Left lung (tissue), 4 donors: ENCODE measurements at regions not wholly inside any gene's neighbourhood (a gene's known extent, or its start where the extent isn't known, plus 50 kb on each side); places are given as distances from the start of the nearest gene placed in this dataset.

Source experiments
- ATAC-seq: fragments of 200-7000 bp; cut with Tn5 transposase; one replicate; pipeline ENCODE4 v1.9.1; 2020; ENCODE audit warnings: moderate library complexity
- DNase-seq, 4 donors: peaks; one replicate each; pipeline ENCODE4 v3.0.0-alpha.2; 2013 to 2020
- H3K27ac ChIP-seq, 2 donors: fragments of 200-600 bp; sonication (generic) in 1 of 2; one replicate each; pipeline versions ENCODE4 v1.5.0 to v1.8.0; 2020 to 2021
- H3K27me3 ChIP-seq, 2 donors: fragments of 200-600 bp; sonication (generic) in 1 of 2; one replicate each; pipeline versions ENCODE4 v1.5.0 to v1.8.0; 2020 to 2021
- H3K36me3 ChIP-seq, 2 donors: fragments of 200-600 bp; sonication (generic) in 1 of 2; one replicate each; pipeline versions ENCODE4 v1.5.0 to v1.8.0; 2020 to 2021
- H3K4me1 ChIP-seq, 2 donors: fragments of 200-600 bp; one replicate each; pipeline ENCODE4 v1.8.0; 2021
- H3K4me3 ChIP-seq, 2 donors: fragments of 200-600 bp; sonication (generic) in 1 of 2; one replicate each; pipeline versions ENCODE4 v1.5.0 to v1.8.0; 2020 to 2021; ENCODE audit warnings: mild to moderate bottlenecking in 1 of 2
- H3K9me3 ChIP-seq, 2 donors: fragments of 200-600 bp; sonication (generic) in 1 of 2; one replicate each; pipeline versions ENCODE4 v1.5.0 to v1.8.0; 2020 to 2021
- intact Hi-C, 2 donors: fragments of 100-400 bp; cut with DNase I; formaldehyde crosslinking; loops; one replicate each; pipeline versions ENCODE4 v1.11.2 to v1.14.2; 2022
- TF ChIP-seq, protein P1 (sequence below), 2 donors: fragments of 200-600 bp; sonication (generic) in 1 of 2; IDR thresholded peaks; one replicate each; pipeline versions ENCODE4 v1.5.0 to v1.8.0; 2021; ENCODE audit warnings: antibody characterized with exemption in 2 of 2
- donor health status: DM: no; HTN: yes; CAD: no.
- donor health status: DM: no; HTN: no; CAD: no.

DNA sequence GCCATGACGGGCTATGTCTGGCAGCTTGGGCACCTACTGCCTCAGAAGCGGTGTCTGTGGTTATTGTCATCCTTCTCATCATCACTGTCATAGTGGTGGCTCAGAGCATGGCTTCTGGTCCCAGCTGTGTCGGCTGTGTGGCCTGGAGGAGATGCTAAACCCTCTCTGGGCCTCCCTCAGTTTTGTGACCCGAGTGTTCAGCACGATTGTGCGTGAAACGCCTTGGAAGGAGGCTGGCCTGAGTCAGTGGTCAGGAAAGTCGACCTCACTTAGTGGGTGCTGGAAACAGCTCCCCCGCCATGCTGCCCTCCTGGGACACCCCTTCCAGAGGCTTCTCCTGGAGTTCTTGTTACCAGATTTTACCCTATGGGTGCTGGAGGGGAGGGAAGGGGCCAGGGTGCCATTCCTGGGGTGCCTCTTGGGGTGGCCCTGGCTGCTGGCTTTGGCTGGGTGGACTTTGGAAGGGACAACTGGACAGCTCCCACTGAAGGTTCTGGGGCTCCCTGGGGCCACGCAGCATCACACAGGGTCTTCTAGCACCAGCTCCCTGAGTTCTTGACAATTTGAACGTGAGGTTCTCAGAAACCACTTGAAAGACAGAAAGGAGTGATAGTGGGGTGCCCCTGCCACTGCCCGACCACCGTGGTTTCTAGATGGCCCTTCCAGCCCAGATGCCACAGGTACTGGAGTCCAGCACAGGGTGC is 226.5 kb upstream of the GSE1 start:
- no peaks in the 10 kb centered on the region for H3K36me3 ChIP-seq
- ATAC-seq = no peak
- intact Hi-C loops = no loop called here

DNA sequence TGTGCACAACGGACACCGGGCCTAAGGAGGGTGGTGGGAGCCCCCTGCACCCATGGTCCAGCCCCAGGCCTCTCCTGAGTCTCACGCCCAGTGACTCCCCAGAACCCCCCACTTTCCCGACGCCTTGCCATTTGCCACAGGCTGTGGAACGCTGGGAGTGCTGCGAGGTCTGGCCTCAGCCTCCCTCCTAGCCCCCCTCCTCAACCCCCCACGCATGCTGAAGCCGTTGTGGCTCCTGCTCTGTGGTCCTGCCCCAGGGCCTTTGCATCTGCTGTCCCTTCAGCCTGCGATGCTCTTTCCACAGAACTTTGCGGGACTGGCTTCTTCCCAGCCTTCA is 226.0 kb upstream of the GSE1 start:
- peak in 2 of 4 donors; percentile 25 to 60 for DNase-seq
- intact Hi-C loops = no loop called here
- ATAC-seq = no peak
- no peak overlapping the region for H3K4me3 ChIP-seq
- peaks cover 0 to 3% of the 10 kb centered on the region in 2 donors for H3K27me3 ChIP-seq
- H3K36me3 ChIP-seq = no peaks in the 10 kb centered on the region
- TF ChIP-seq, protein P1, sequence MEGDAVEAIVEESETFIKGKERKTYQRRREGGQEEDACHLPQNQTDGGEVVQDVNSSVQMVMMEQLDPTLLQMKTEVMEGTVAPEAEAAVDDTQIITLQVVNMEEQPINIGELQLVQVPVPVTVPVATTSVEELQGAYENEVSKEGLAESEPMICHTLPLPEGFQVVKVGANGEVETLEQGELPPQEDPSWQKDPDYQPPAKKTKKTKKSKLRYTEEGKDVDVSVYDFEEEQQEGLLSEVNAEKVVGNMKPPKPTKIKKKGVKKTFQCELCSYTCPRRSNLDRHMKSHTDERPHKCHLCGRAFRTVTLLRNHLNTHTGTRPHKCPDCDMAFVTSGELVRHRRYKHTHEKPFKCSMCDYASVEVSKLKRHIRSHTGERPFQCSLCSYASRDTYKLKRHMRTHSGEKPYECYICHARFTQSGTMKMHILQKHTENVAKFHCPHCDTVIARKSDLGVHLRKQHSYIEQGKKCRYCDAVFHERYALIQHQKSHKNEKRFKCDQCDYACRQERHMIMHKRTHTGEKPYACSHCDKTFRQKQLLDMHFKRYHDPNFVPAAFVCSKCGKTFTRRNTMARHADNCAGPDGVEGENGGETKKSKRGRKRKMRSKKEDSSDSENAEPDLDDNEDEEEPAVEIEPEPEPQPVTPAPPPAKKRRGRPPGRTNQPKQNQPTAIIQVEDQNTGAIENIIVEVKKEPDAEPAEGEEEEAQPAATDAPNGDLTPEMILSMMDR (IDR thresholded peaks at IDR 0.05) = no peak
- no peaks in the 10 kb centered on the region for H3K9me3 ChIP-seq
- H3K4me1 ChIP-seq = peaks cover 0 to 3% of the 10 kb centered on the region in 2 donors
- no peak overlapping the region for H3K27ac ChIP-seq

More for the DNA sequence above, 226.5 kb upstream of the GSE1 start:
- Histone ChIP-seq H3K4me3 (no peak overlapping the region), H3K9me3 (no peaks in the 10 kb centered on the region), H3K27me3 (peaks cover 0 to 8% of the 10 kb centered on the region in 2 donors), H3K4me1 (peaks cover 0 to 8% of the 10 kb centered on the region in 2 donors), H3K27ac (no peak overlapping the region)
- TF ChIP-seq, protein P1 (IDR thresholded peaks at IDR 0.05) = no peak
- DNase-seq = peak in 2 of 4 donors; percentile 13 to 37

DNA sequence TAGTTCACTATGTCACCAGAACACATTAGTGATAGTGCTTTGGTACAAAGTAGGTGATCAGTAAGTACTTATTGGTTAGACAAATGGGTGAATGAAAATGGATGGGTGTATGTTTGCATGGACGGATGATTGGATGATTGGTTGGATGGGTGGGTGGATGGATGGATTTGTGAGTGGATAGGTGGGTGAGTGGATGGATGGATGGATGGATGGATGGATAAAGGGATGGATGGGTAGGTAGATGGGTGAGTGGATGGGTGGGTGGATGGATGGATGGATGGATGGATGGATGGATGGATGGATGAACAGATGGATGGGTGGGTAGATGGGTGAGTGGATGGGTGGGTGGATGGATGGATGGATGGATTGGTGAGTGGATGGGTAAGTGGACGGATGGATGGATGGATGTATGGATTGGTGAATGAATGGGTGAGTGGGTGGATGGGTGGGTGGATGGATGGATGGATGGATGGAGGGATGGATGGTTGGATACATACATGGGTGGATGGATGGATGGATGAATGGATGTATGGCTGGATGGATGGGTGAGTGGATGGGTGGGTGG is 225.3 kb upstream of the GSE1 start:
- no peak overlapping the region for H3K27ac ChIP-seq
- TF ChIP-seq, protein P1 (IDR thresholded peaks at IDR 0.05) = no peak
- no peaks in the 10 kb centered on the region for H3K36me3 ChIP-seq

DNA sequence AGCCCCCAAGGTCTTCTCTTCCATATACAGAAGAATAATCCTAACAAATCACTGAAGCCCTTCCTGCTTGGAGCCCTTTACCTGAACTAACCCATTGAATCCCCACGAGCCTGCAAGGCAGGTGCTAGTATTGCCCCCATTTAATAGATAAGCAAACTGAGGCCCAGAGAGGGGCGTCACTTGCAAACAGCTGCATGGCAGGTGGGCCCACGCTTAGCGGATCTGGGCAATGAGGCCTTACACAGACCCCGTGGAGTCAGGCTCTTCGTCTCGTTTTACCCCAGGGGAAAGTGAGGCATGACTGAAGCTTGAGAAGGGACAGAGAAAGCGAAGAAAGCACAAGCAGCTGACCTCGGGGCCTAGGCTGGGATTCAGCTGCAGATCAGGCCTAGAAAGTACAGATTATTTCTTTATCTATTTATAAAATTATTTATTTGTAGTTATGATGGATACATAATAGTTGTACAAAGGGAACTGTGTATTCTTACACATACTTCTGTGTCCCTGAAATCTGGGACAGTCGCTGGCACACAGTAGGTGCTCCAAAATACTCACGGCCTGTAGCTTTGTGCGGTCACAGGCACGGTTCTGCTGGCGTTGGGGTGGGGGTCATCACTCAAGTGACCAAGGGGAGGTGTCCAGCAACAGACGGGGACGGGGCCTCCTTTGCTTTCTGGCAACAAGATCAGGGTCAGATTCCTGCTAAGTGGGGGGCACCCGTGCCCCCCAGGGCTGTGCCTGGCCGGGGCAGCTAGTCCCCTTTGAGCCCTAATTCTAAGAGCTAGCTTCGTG is 223.2 kb upstream of the GSE1 start:
- no peaks in the 10 kb centered on the region for H3K27me3 ChIP-seq
- no peaks in the 10 kb centered on the region for H3K36me3 ChIP-seq
- intact Hi-C loops = no loop called here
- TF ChIP-seq, protein P1 (IDR thresholded peaks at IDR 0.05) = no peak
- DNase-seq (peak in 2 of 4 donors; percentile 15 to 34), ATAC-seq (no peak)
- H3K4me3 ChIP-seq = no peak overlapping the region
- no peaks in the 10 kb centered on the region for H3K9me3 ChIP-seq
- H3K4me1 ChIP-seq = peaks cover 4 to 14% of the 10 kb centered on the region in 2 donors
- no peak overlapping the region for H3K27ac ChIP-seq

More for the DNA sequence above, 225.3 kb upstream of the GSE1 start:
- H3K4me3 ChIP-seq = no peak overlapping the region
- H3K27me3 ChIP-seq = no peaks in the 10 kb centered on the region
- DNase-seq (no peak), ATAC-seq (no peak)
- no peaks in the 10 kb centered on the region for H3K4me1 ChIP-seq
- H3K9me3 ChIP-seq = no peaks in the 10 kb centered on the region
- intact Hi-C loops = no loop called here
